GM23338 (cell line): ENCODE measurements at regions not wholly inside any gene's neighbourhood (a gene's known extent, or its start where the extent isn't known, plus 50 kb on each side); places are given as distances from the start of the nearest gene placed in this dataset.

Experiments used
- ATAC-seq: fragments of 200-7000 bp; cut with Tn5 transposase; 3 replicates; pipeline ENCODE4 v1.9.1; 2020
- DNase-seq: peaks from one replicate; pipeline ENCODE4 v3.0.0-alpha.2; 2015; ENCODE audit warnings: low spot score
- H2AFZ ChIP-seq: fragments of 200-600 bp; sonication (generic); 2 replicates; pipeline ENCODE4 v1.8.0; 2016; ENCODE audit warnings: antibody characterized with exemption, mild to moderate bottlenecking, moderate library complexity
- H3F3A ChIP-seq: fragments of 200-600 bp; sonication (generic); replicated peaks from 2 replicates; pipeline ENCODE4 v1.8.0; 2017; ENCODE audit warnings: antibody characterized with exemption, mixed run types, low read depth
- H3K27ac ChIP-seq: fragments of 200-600 bp; sonication (generic); 2 replicates; pipeline ENCODE4 v1.6.1; 2016; ENCODE audit warnings: low read depth
- H3K27me3 ChIP-seq: fragments of 200-600 bp; sonication (generic); 2 replicates; pipeline ENCODE4 v1.8.0; 2016; ENCODE audit warnings: mild to moderate bottlenecking, mixed run types, moderate library complexity; ENCODE audit not compliant: insufficient read depth
- H3K36me3 ChIP-seq: fragments of 200-600 bp; sonication (generic); 2 replicates; pipeline ENCODE4 v1.8.0; 2016; ENCODE audit warnings: mild to moderate bottlenecking; ENCODE audit not compliant: insufficient read depth
- H3K4me1 ChIP-seq: fragments of 200-600 bp; sonication (generic); 2 replicates; pipeline ENCODE4 v1.8.0; 2016; ENCODE audit warnings: mild to moderate bottlenecking, moderate library complexity; ENCODE audit not compliant: insufficient read depth
- H3K4me2 ChIP-seq: fragments of 200-600 bp; sonication (generic); 2 replicates; pipeline ENCODE4 v1.7.1; 2017; ENCODE audit warnings: mixed run types
- H3K4me3 ChIP-seq: fragments of 200-600 bp; sonication (generic); 2 replicates; pipeline ENCODE4 v1.6.1; 2016; ENCODE audit warnings: mixed run types
- H3K79me2 ChIP-seq: fragments of 200-600 bp; sonication (generic); replicated peaks from 2 replicates; pipeline ENCODE4 v1.8.0; 2017; ENCODE audit warnings: mild to moderate bottlenecking; ENCODE audit not compliant: insufficient read depth
- H3K9me2 ChIP-seq: fragments of 200-600 bp; sonication (generic); 2 replicates; pipeline ENCODE4 v1.8.0; 2017; ENCODE audit not compliant: insufficient read depth
- H4K20me1 ChIP-seq: fragments of 200-600 bp; sonication (generic); replicated peaks from 2 replicates; pipeline ENCODE4 v1.8.0; 2017; ENCODE audit warnings: mild to moderate bottlenecking; ENCODE audit not compliant: insufficient read depth
- H3K27ac Mint-ChIP-seq: 2 replicates; pipeline ENCODE4 v1.8.0; 2020; ENCODE audit warnings: inconsistent platforms, mild to moderate bottlenecking, moderate library complexity, mixed read lengths
- H3K27me3 Mint-ChIP-seq: 3 replicates; pipeline ENCODE4 v1.8.0; 2022; ENCODE audit warnings: low read depth, mild to moderate bottlenecking, moderate library complexity, mixed read lengths, inconsistent platforms; ENCODE audit not compliant: insufficient read depth, poor library complexity
- H3K36me3 Mint-ChIP-seq: 3 replicates; pipeline ENCODE4 v1.8.0; 2021; ENCODE audit warnings: low read depth, mild to moderate bottlenecking, inconsistent platforms, moderate library complexity, mixed read lengths
- H3K4me1 Mint-ChIP-seq: 3 replicates; pipeline ENCODE4 v1.8.0; 2020; ENCODE audit warnings: mild to moderate bottlenecking, inconsistent platforms, mixed read lengths
- H3K4me3 Mint-ChIP-seq: 3 replicates; pipeline ENCODE4 v1.8.0; 2021; ENCODE audit warnings: moderate library complexity, mild to moderate bottlenecking, inconsistent platforms, mixed read lengths
- H3K9me3 Mint-ChIP-seq: 3 replicates; pipeline ENCODE4 v1.8.0; 2020; ENCODE audit warnings: moderate library complexity, mild to moderate bottlenecking, inconsistent platforms, mixed read lengths
- CREB1 ChIP-seq: fragments of 250-450 bp; sonication (Bioruptor Pico); IDR thresholded peaks from 2 replicates; pipeline ENCODE4 v1.5.0; 2020; ENCODE audit warnings: low read depth, mild to moderate bottlenecking, moderate library complexity
- ETS1 ChIP-seq: IDR thresholded peaks from 2 replicates; pipeline ENCODE4 v1.6.1; 2016; ENCODE audit warnings: antibody characterized with exemption
- EZH2phosphoT487 ChIP-seq: fragments of 200-600 bp; sonication (generic); IDR thresholded peaks from one replicate; pipeline ENCODE4 v1.8.1; 2018; ENCODE audit warnings: antibody characterized with exemption; ENCODE audit not compliant: unreplicated experiment
- JUNB ChIP-seq: IDR thresholded peaks from one replicate; pipeline ENCODE4 v1.6.1; 2016; ENCODE audit warnings: antibody characterized with exemption; ENCODE audit not compliant: unreplicated experiment
- POLR2AphosphoS5 ChIP-seq: IDR thresholded peaks from 2 replicates; pipeline ENCODE4 v1.6.1; 2016; ENCODE audit warnings: antibody characterized with exemption, low read depth
- REST ChIP-seq: IDR thresholded peaks from one replicate; pipeline ENCODE4 v1.6.1; 2018; ENCODE audit warnings: antibody characterized with exemption; ENCODE audit not compliant: unreplicated experiment
- STAT1 ChIP-seq: IDR thresholded peaks from one replicate; pipeline ENCODE4 v1.6.1; 2016; ENCODE audit warnings: antibody characterized with exemption; ENCODE audit not compliant: unreplicated experiment
- ZNF462 ChIP-seq: fragments of 250-450 bp; sonication (Bioruptor Pico); IDR thresholded peaks from 2 replicates; pipeline ENCODE4 v1.5.0; 2020; ENCODE audit warnings: mild to moderate bottlenecking, moderate library complexity

- H3K4me2 ChIP-seq, result no peak overlapping the region
- no peak overlapping the region; the same call in 1 of the 2 replicates for H2AFZ ChIP-seq
- H3F3A ChIP-seq, result no peaks in the 10 kb centered on the region
- H3K9me2 ChIP-seq, result no peaks in the 10 kb centered on the region
- H3K27ac ChIP-seq, result no peak overlapping the region
- H3K4me3 ChIP-seq, result no peak overlapping the region
- H3K36me3 Mint-ChIP-seq, result no peaks in the 10 kb centered on the region
- H4K20me1 ChIP-seq, result no peaks in the 10 kb centered on the region
- no peaks in the 10 kb centered on the region for H3K9me3 Mint-ChIP-seq
- H3K4me1 Mint-ChIP-seq, result peaks cover 4% of the 10 kb centered on the region
- TF ChIP-seq JUNB, result no peak
- no peak for TF ChIP-seq CREB1 (CRISPR knock-in tag)
- TF ChIP-seq REST, result no peak
- no peak for TF ChIP-seq STAT1
- no peak for TF ChIP-seq POLR2AphosphoS5
- ATAC-seq (no peak), DNase-seq (no peak)
- H3K4me1 ChIP-seq, result peaks cover 4% of the 10 kb centered on the region; the same call in 1 of the 2 replicates
- H3K4me3 Mint-ChIP-seq, result no peak overlapping the region
- H3K79me2 ChIP-seq, result no peaks in the 10 kb centered on the region
- peaks cover 1% of the 10 kb centered on the region for H3K27me3 Mint-ChIP-seq
- H3K27me3 ChIP-seq, result no peaks in the 10 kb centered on the region
- no peaks in the 10 kb centered on the region for H3K36me3 ChIP-seq
- peak overlapping the region; percentile 21; the same call in 1 of the 2 replicates for H3K27ac Mint-ChIP-seq
These were observed 101.9 kb upstream of the ROBO1 start for GRCh38 chr3:79869461-79870312.

- ATAC-seq (no peak), DNase-seq (no peak)
- no peaks in the 10 kb centered on the region for H3K9me2 ChIP-seq
- no peaks in the 10 kb centered on the region for H3K36me3 ChIP-seq
- no peak overlapping the region for H2AFZ ChIP-seq
- Mint-ChIP-seq H3K4me1 (peaks cover 3% of the 10 kb centered on the region), H3K4me3 (no peak overlapping the region), H3K9me3 (no peaks in the 10 kb centered on the region), H3K27ac (no peak overlapping the region), H3K36me3 (peaks cover 3% of the 10 kb centered on the region; the same call in 1 of the 3 replicates), H3K27me3 (peaks cover 1% of the 10 kb centered on the region)
- H3K4me1 ChIP-seq, result peaks cover 2% of the 10 kb centered on the region; the same call in 1 of the 2 replicates
- no peaks in the 10 kb centered on the region for H3F3A ChIP-seq
- no peak overlapping the region for H3K4me2 ChIP-seq
- H3K27me3 ChIP-seq, result no peaks in the 10 kb centered on the region
- no peaks in the 10 kb centered on the region for H3K79me2 ChIP-seq
- H4K20me1 ChIP-seq, result no peaks in the 10 kb centered on the region
- H3K27ac ChIP-seq, result no peak overlapping the region
- H3K4me3 ChIP-seq, result no peak overlapping the region
- TF ChIP-seq ZNF462 (no peak), EZH2phosphoT487 (no peak), STAT1 (no peak), ETS1 (no peak), JUNB (no peak)
These were observed 98.4 kb upstream of the ROBO1 start for GRCh38 chr3:79866162-79866561.
